ENCODE measurements at regions not wholly inside any gene's neighbourhood (a gene's known extent, or its start where the extent isn't known, plus 50 kb on each side); places are given as distances from the start of the nearest gene placed in this dataset.

DNA sequence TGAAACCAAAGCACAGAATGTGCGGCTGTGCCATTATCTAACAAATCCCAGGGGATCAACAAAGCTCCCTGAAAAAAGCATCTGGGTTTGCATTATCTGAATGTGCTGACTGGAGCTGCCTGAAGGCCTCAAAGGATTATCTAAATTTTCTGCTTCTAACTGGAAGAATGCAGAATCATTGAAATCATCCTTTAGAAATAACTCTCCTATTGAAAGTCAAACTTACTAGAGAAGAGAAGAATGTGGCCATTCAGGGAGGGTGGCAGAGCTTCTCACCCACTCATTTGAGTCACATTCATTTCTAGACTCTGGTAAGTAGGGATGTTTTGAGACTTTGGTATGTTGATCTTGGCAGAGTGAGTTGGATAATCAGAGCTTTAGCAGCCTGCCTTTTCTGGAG is 220.6 kb upstream of the RGS6 start:
- no peak overlapping the region for H3K23ac ChIP-seq (ENCODE audit: insufficient read length, low read depth, low read length)
- no peak overlapping the region for H2BK15ac ChIP-seq (ENCODE audit: low read depth, low read length)
- H4K20me1 ChIP-seq (ENCODE audit: control insufficient read depth, insufficient read depth, insufficient read length), result no peaks in the 10 kb centered on the region
- TF ChIP-seq, protein P1, sequence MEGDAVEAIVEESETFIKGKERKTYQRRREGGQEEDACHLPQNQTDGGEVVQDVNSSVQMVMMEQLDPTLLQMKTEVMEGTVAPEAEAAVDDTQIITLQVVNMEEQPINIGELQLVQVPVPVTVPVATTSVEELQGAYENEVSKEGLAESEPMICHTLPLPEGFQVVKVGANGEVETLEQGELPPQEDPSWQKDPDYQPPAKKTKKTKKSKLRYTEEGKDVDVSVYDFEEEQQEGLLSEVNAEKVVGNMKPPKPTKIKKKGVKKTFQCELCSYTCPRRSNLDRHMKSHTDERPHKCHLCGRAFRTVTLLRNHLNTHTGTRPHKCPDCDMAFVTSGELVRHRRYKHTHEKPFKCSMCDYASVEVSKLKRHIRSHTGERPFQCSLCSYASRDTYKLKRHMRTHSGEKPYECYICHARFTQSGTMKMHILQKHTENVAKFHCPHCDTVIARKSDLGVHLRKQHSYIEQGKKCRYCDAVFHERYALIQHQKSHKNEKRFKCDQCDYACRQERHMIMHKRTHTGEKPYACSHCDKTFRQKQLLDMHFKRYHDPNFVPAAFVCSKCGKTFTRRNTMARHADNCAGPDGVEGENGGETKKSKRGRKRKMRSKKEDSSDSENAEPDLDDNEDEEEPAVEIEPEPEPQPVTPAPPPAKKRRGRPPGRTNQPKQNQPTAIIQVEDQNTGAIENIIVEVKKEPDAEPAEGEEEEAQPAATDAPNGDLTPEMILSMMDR (conservative IDR thresholded peaks at IDR 0.05), result no peak
- H2AK5ac ChIP-seq (ENCODE audit: insufficient read length, low read length), result no peak overlapping the region
- H3K9me3 Mint-ChIP-seq, result no peaks in the 10 kb centered on the region
- no peak overlapping the region for H3K27ac ChIP-seq (ENCODE audit: insufficient read length, low read depth, low read length)
- no peak overlapping the region for H3K4me2 ChIP-seq (ENCODE audit: insufficient read depth, insufficient read length, low read length)
- no peak overlapping the region for H4K8ac ChIP-seq (replicated peaks; ENCODE audit: insufficient read length, low read depth, low read length)
- H3K27me3 Mint-ChIP-seq (ENCODE audit: low read depth), result no peaks in the 10 kb centered on the region
- peak overlapping the region in 2 of 3 experiments; percentile 65 to 95; a peak in 4 of 7 replicates for H3K27ac Mint-ChIP-seq
- H3K36me3 Mint-ChIP-seq (ENCODE audit: insufficient read depth in 1 of 3, low read depth in 3 of 3), result peaks cover 6 to 28% (median 18%) of the 10 kb centered on the region in 3 experiments; a peak in 5 of 7 replicates
- H3K14ac ChIP-seq (ENCODE audit: insufficient read depth, low read length), result no peak overlapping the region
- no peaks in the 10 kb centered on the region for H3K27me3 ChIP-seq (ENCODE audit: insufficient read depth, low read length)
- H3T11ph ChIP-seq (ENCODE audit: low read length), result no peak overlapping the region
- no peaks in the 10 kb centered on the region for H3K79me1 ChIP-seq (ENCODE audit: insufficient read depth, low read depth, low read length, poor library complexity, severe bottlenecking)
- H3K4ac ChIP-seq (ENCODE audit: low read depth, low read length), result no peak overlapping the region
- no peak overlapping the region for H2BK120ac ChIP-seq (ENCODE audit: low read depth, low read length, poor library complexity, severe bottlenecking)
- DNase-seq, result no peak
- H3K9ac ChIP-seq (ENCODE audit: extremely low read depth, insufficient read length, low read length), result no peak overlapping the region
- no peak overlapping the region for H2BK12ac ChIP-seq (ENCODE audit: insufficient read length, low read depth, low read length)
- H3K4me1 Mint-ChIP-seq, result peaks cover 14% of the 10 kb centered on the region in 2 experiments
- H2AFZ ChIP-seq (ENCODE audit: low read length), result no peak overlapping the region
- H3K79me2 ChIP-seq (ENCODE audit: insufficient read depth, low read length), result no peaks in the 10 kb centered on the region
- no peak overlapping the region for H3K56ac ChIP-seq (ENCODE audit: insufficient read length, low read depth, low read length)
- H3K18ac ChIP-seq (ENCODE audit: insufficient read length, low read depth, low read length), result no peak overlapping the region
- 0 out of 2 replicates have a peak, but pooled peaks cover 5% of the 10 kb centered on the region for H3K4me1 ChIP-seq (ENCODE audit: insufficient read depth, low read length)
- H3K9me3 ChIP-seq (ENCODE audit: control insufficient read depth, low read depth, low read length), result no peaks in the 10 kb centered on the region
- no peak overlapping the region for H3K4me3 Mint-ChIP-seq
- no peak overlapping the region for H4K91ac ChIP-seq (ENCODE audit: insufficient read length, low read depth, low read length)
- no peak overlapping the region for H2BK5ac ChIP-seq (ENCODE audit: insufficient read length, low read length)
- no CpG with 5 or more reads among the region's 1 CpG for WGBS (ENCODE audit: extremely low coverage, insufficient read length, low lambda C conversion rate)
- H2BK20ac ChIP-seq (ENCODE audit: low read depth, low read length, poor library complexity, severe bottlenecking), result no peak overlapping the region
- H4K5ac ChIP-seq (ENCODE audit: insufficient read length, low read depth, low read length), result no peak overlapping the region
- H3K23me2 ChIP-seq (ENCODE audit: insufficient read length, low read depth, low read length, poor library complexity, severe bottlenecking), result peaks cover 3% of the 10 kb centered on the region
